ENCODE measurements at regions not wholly inside any gene's neighbourhood (a gene's known extent, or its start where the extent isn't known, plus 50 kb on each side); places are given as distances from the start of the nearest gene placed in this dataset.

GRCh38 chr20:39259808-39260207, 297.7 kb downstream of the DHX35 start:
- Histone ChIP-seq H3K9ac (ENCODE audit: low read length) (no peak overlapping the region), H3K27me3 (ENCODE audit: control insufficient read depth, insufficient read depth, low read length) (no peaks in the 10 kb centered on the region), H3K36me3 (ENCODE audit: control insufficient read depth, insufficient read depth, low read length) (no peaks in the 10 kb centered on the region), H3K4me1 (ENCODE audit: control insufficient read depth, insufficient read depth, low read length) (no peaks in the 10 kb centered on the region), H3K4me3 (ENCODE audit: low read length) (no peak overlapping the region), H3K27ac (ENCODE audit: low read depth, low read length) (no peak overlapping the region)

GRCh38 chr20:39259010-39259803, 297.1 kb downstream of the DHX35 start:
- Histone ChIP-seq H3K4me1 (ENCODE audit: control insufficient read depth, insufficient read depth, low read length) (no peaks in the 10 kb centered on the region), H3K36me3 (ENCODE audit: control insufficient read depth, insufficient read depth, low read length) (no peaks in the 10 kb centered on the region), H3K4me3 (ENCODE audit: low read length) (no peak overlapping the region), H3K27ac (ENCODE audit: low read depth, low read length) (no peak overlapping the region), H3K9ac (ENCODE audit: low read length) (no peak overlapping the region), H3K27me3 (ENCODE audit: control insufficient read depth, insufficient read depth, low read length) (no peaks in the 10 kb centered on the region)

GRCh38 chr20:39258253-39258652, 296.1 kb downstream of the DHX35 start:
- Histone ChIP-seq H3K27me3 (ENCODE audit: control insufficient read depth, insufficient read depth, low read length) (no peaks in the 10 kb centered on the region), H3K9ac (ENCODE audit: low read length) (no peak overlapping the region), H3K4me3 (ENCODE audit: low read length) (no peak overlapping the region), H3K4me1 (ENCODE audit: control insufficient read depth, insufficient read depth, low read length) (no peaks in the 10 kb centered on the region), H3K27ac (ENCODE audit: low read depth, low read length) (no peak overlapping the region), H3K36me3 (ENCODE audit: control insufficient read depth, insufficient read depth, low read length) (no peaks in the 10 kb centered on the region)

- Histone ChIP-seq H3K4me3 (ENCODE audit: low read length) (no peak overlapping the region), H3K27ac (ENCODE audit: low read depth, low read length) (no peak overlapping the region), H3K36me3 (ENCODE audit: control insufficient read depth, insufficient read depth, low read length) (no peaks in the 10 kb centered on the region), H3K27me3 (ENCODE audit: control insufficient read depth, insufficient read depth, low read length) (no peaks in the 10 kb centered on the region), H3K9ac (ENCODE audit: low read length) (no peak overlapping the region), H3K4me1 (ENCODE audit: control insufficient read depth, insufficient read depth, low read length) (no peaks in the 10 kb centered on the region)
These were observed 291.1 kb downstream of the DHX35 start for GRCh38 chr20:39253051-39253755.

GRCh38 chr20:39252035-39252434, 289.9 kb downstream of the DHX35 start:
- Histone ChIP-seq H3K4me3 (ENCODE audit: low read length) (no peak overlapping the region), H3K27me3 (ENCODE audit: control insufficient read depth, insufficient read depth, low read length) (no peaks in the 10 kb centered on the region), H3K9ac (ENCODE audit: low read length) (no peak overlapping the region), H3K27ac (ENCODE audit: low read depth, low read length) (no peak overlapping the region), H3K4me1 (ENCODE audit: control insufficient read depth, insufficient read depth, low read length) (no peaks in the 10 kb centered on the region), H3K36me3 (ENCODE audit: control insufficient read depth, insufficient read depth, low read length) (no peaks in the 10 kb centered on the region)

- no peak overlapping the region for H3K4me3 ChIP-seq (ENCODE audit: low read length)
- no peak overlapping the region for H3K9ac ChIP-seq (ENCODE audit: low read length)
- H3K27me3 ChIP-seq (ENCODE audit: control insufficient read depth, insufficient read depth, low read length), result no peaks in the 10 kb centered on the region
- H3K4me1 ChIP-seq (ENCODE audit: control insufficient read depth, insufficient read depth, low read length), result no peaks in the 10 kb centered on the region
- no peaks in the 10 kb centered on the region for H3K36me3 ChIP-seq (ENCODE audit: control insufficient read depth, insufficient read depth, low read length)
- no peak overlapping the region for H3K27ac ChIP-seq (ENCODE audit: low read depth, low read length)
These were observed 287.7 kb downstream of the DHX35 start for GRCh38 chr20:39249798-39250197.

GRCh38 chr20:39248862-39249485, 286.8 kb downstream of the DHX35 start:
- Histone ChIP-seq H3K4me1 (ENCODE audit: control insufficient read depth, insufficient read depth, low read length) (no peaks in the 10 kb centered on the region), H3K4me3 (ENCODE audit: low read length) (no peak overlapping the region), H3K27ac (ENCODE audit: low read depth, low read length) (no peak overlapping the region), H3K9ac (ENCODE audit: low read length) (no peak overlapping the region), H3K27me3 (ENCODE audit: control insufficient read depth, insufficient read depth, low read length) (no peaks in the 10 kb centered on the region), H3K36me3 (ENCODE audit: control insufficient read depth, insufficient read depth, low read length) (no peaks in the 10 kb centered on the region)

- Histone ChIP-seq H3K27ac (ENCODE audit: low read depth, low read length) (no peak overlapping the region), H3K9ac (ENCODE audit: low read length) (no peak overlapping the region), H3K4me3 (ENCODE audit: low read length) (no peak overlapping the region), H3K36me3 (ENCODE audit: control insufficient read depth, insufficient read depth, low read length) (no peaks in the 10 kb centered on the region), H3K27me3 (ENCODE audit: control insufficient read depth, insufficient read depth, low read length) (no peaks in the 10 kb centered on the region), H3K4me1 (ENCODE audit: control insufficient read depth, insufficient read depth, low read length) (no peaks in the 10 kb centered on the region)
These were observed 286.2 kb downstream of the DHX35 start for GRCh38 chr20:39248171-39248861.

- H3K27ac ChIP-seq (ENCODE audit: low read depth, low read length), result no peak overlapping the region
- H3K27me3 ChIP-seq (ENCODE audit: control insufficient read depth, insufficient read depth, low read length), result no peaks in the 10 kb centered on the region
- no peak overlapping the region for H3K4me3 ChIP-seq (ENCODE audit: low read length)
- H3K36me3 ChIP-seq (ENCODE audit: control insufficient read depth, insufficient read depth, low read length), result no peaks in the 10 kb centered on the region
- no peak overlapping the region for H3K9ac ChIP-seq (ENCODE audit: low read length)
- no peaks in the 10 kb centered on the region for H3K4me1 ChIP-seq (ENCODE audit: control insufficient read depth, insufficient read depth, low read length)
These were observed 284.3 kb downstream of the DHX35 start for GRCh38 chr20:39246436-39246835.

- H3K27me3 ChIP-seq (ENCODE audit: control insufficient read depth, insufficient read depth, low read length), result no peaks in the 10 kb centered on the region
- H3K36me3 ChIP-seq (ENCODE audit: control insufficient read depth, insufficient read depth, low read length), result no peaks in the 10 kb centered on the region
- no peak overlapping the region for H3K27ac ChIP-seq (ENCODE audit: low read depth, low read length)
- H3K9ac ChIP-seq (ENCODE audit: low read length), result no peak overlapping the region
- no peaks in the 10 kb centered on the region for H3K4me1 ChIP-seq (ENCODE audit: control insufficient read depth, insufficient read depth, low read length)
- no peak overlapping the region for H3K4me3 ChIP-seq (ENCODE audit: low read length)
These were observed 283.7 kb downstream of the DHX35 start for GRCh38 chr20:39245685-39246311.

- Histone ChIP-seq H3K27me3 (ENCODE audit: control insufficient read depth, insufficient read depth, low read length) (no peaks in the 10 kb centered on the region), H3K4me1 (ENCODE audit: control insufficient read depth, insufficient read depth, low read length) (no peaks in the 10 kb centered on the region), H3K27ac (ENCODE audit: low read depth, low read length) (no peak overlapping the region)
These were observed 281.8 kb downstream of the DHX35 start for GRCh38 chr20:39243962-39244361.

GRCh38 chr20:39242614-39243013, 280.5 kb downstream of the DHX35 start:
- H3K27me3 ChIP-seq (ENCODE audit: control insufficient read depth, insufficient read depth, low read length), result no peaks in the 10 kb centered on the region
- no peak overlapping the region for H3K9ac ChIP-seq (ENCODE audit: low read length)
- no peak overlapping the region for H3K27ac ChIP-seq (ENCODE audit: low read depth, low read length)
- no peaks in the 10 kb centered on the region for H3K4me1 ChIP-seq (ENCODE audit: control insufficient read depth, insufficient read depth, low read length)
- H3K4me3 ChIP-seq (ENCODE audit: low read length), result no peak overlapping the region
- H3K36me3 ChIP-seq (ENCODE audit: control insufficient read depth, insufficient read depth, low read length), result no peaks in the 10 kb centered on the region

More at GRCh38 chr20:39243962-39244361, 281.8 kb downstream of the DHX35 start:
- no peaks in the 10 kb centered on the region for H3K36me3 ChIP-seq (ENCODE audit: control insufficient read depth, insufficient read depth, low read length)
- no peak overlapping the region for H3K9ac ChIP-seq (ENCODE audit: low read length)
- H3K4me3 ChIP-seq (ENCODE audit: low read length), result no peak overlapping the region

Data from rectal smooth muscle tissue (tissue), 1 donor.